T-cell (primary cell): ENCODE measurements at regions not wholly inside any gene's neighbourhood (a gene's known extent, or its start where the extent isn't known, plus 50 kb on each side); places are given as distances from the start of the nearest gene placed in this dataset.

Experiments used
- ATAC-seq, 4 experiments: fragments of 200-7000 bp in 3 of 4; fragments of 150-1000 bp in 1 of 4; cut with Tn5 transposase; replicated peaks in 1 of 4; 1 replicate in 3 of 4; 2 replicates in 1 of 4; pipeline ENCODE4 v1.10.0; 2021; ENCODE audit warnings: moderate library complexity in 3 of 4, mild to moderate bottlenecking in 2 of 4, moderate number of reproducible peaks in 1 of 4
- CTCF ChIA-PET, 2 donors: fragments of 300-600 bp; sonication (Branson Sonifier 250); formaldehyde crosslinking; loops; one replicate each; lab custom pipeline; 2022; ENCODE audit warnings: antibody characterized with exemption in 2 of 2; lab: Charles Lee
- POLR2A ChIA-PET, 2 donors: fragments of 300-600 bp; sonication (Branson Sonifier 250); formaldehyde crosslinking; loops; one replicate each; lab custom pipeline; 2022; ENCODE audit warnings: antibody characterized with exemption in 2 of 2; lab: Charles Lee
- DNase-seq, 35 experiments: peaks; one replicate each; pipeline versions ENCODE4 v3.0.0 to v3.0.0-alpha.2; 2013 to 2023
- H3K27ac ChIP-seq: one replicate; pipeline ENCODE4 v1.5.1; 2013; ENCODE audit warnings: low read length
- H3K27me3 ChIP-seq, 2 experiments: replicated peaks in 1 of 2; 1 replicate in 1 of 2; 2 replicates in 1 of 2; pipeline versions ENCODE4 v1.6.1 to v1.7.0; 2013; ENCODE audit warnings: low read length in 1 of 2, mixed read lengths in 1 of 2; ENCODE audit not compliant: control insufficient read depth in 2 of 2, insufficient read depth in 2 of 2; ENCODE audit errors: extremely low read depth in 1 of 2
- H3K36me3 ChIP-seq, 2 donors: 1 replicate in 1 of 2; 2 replicates in 1 of 2; pipeline versions ENCODE4 v1.6.1 to v1.7.0; 2013; ENCODE audit warnings: low read length in 1 of 2; ENCODE audit not compliant: control insufficient read depth in 2 of 2, insufficient read depth in 1 of 2; ENCODE audit errors: extremely low read depth in 1 of 2
- H3K4me1 ChIP-seq, 2 experiments: 1 replicate in 1 of 2; 2 replicates in 1 of 2; pipeline versions ENCODE4 v1.6.1 to v1.7.0; 2013; ENCODE audit warnings: low read length in 2 of 2, mixed read lengths in 1 of 2; ENCODE audit not compliant: insufficient read depth in 2 of 2, control insufficient read depth in 1 of 2; ENCODE audit errors: extremely low read depth in 1 of 2
- H3K4me3 ChIP-seq, 2 donors: 1 replicate in 1 of 2; 2 replicates in 1 of 2; pipeline versions ENCODE4 v1.5.1 to v1.7.0; 2013; ENCODE audit warnings: mild to moderate bottlenecking in 2 of 2, low read length in 1 of 2, moderate library complexity in 1 of 2; ENCODE audit not compliant: control insufficient read depth in 1 of 2; ENCODE audit errors: extremely low read depth in 1 of 2
- H3K9me3 ChIP-seq: 2 replicates; pipeline ENCODE4 v1.7.0; 2013
- H3K27ac Mint-ChIP-seq, 2 donors: one replicate each; pipeline ENCODE4 v1.8.0; 2020 to 2021; ENCODE audit warnings: mild to moderate bottlenecking in 2 of 2, mixed read lengths in 2 of 2
- H3K27me3 Mint-ChIP-seq, 2 donors: one replicate each; pipeline ENCODE4 v1.8.0; 2021 to 2022; ENCODE audit warnings: mixed read lengths in 2 of 2
- H3K36me3 Mint-ChIP-seq: one replicate; pipeline ENCODE4 v1.8.0; 2021; ENCODE audit warnings: mixed read lengths
- H3K4me1 Mint-ChIP-seq, 3 donors: one replicate each; pipeline ENCODE4 v1.8.0; 2020 to 2022; ENCODE audit warnings: mixed read lengths in 3 of 3, mild to moderate bottlenecking in 1 of 3
- H3K4me3 Mint-ChIP-seq, 3 donors: one replicate each; pipeline ENCODE4 v1.8.0; 2020 to 2022; ENCODE audit warnings: mild to moderate bottlenecking in 3 of 3, mixed read lengths in 3 of 3, moderate library complexity in 3 of 3
- H3K9me3 Mint-ChIP-seq, 3 donors: one replicate each; pipeline ENCODE4 v1.8.0; 2020 to 2022; ENCODE audit warnings: mixed read lengths in 3 of 3
- WGBS: methylation state at CpG from one replicate; pipeline ENCODE4 v1.1.5; 2013; ENCODE audit warnings: missing lambda C conversion rate; ENCODE audit not compliant: insufficient coverage; 5-methylcytosine and 5-hydroxymethylcytosine counted together

DNA sequence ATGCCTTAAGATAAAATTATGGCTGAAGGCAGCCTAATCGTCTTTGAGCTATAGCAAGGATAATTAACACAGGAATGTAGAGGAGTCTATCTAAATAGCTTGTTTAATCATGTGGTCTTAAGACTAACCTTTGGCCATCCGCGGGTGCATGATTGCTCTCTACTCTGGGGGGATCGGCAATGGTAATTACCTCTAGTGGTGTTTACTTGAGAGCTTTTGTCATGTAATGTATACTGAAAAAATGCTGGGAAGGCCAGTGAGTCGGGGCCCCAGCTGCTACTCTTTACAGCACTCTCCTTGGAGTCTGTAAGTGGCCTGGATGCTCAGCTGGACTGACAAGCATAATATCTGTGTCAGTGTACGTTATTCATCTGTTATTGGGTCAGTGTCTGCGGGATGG is 65.5 kb upstream of the GNPDA2 start:
- Mint-ChIP-seq H3K27me3 (peaks cover 0 to under 1% of the 10 kb centered on the region in 2 donors), H3K4me1 (no peaks in the 10 kb centered on the region), H3K4me3 (no peak overlapping the region), H3K27ac (no peak overlapping the region), H3K36me3 (no peaks in the 10 kb centered on the region), H3K9me3 (peaks cover 1 to 7% (median 4%) of the 10 kb centered on the region in 3 donors)
- CTCF ChIA-PET, result no interaction called here
- Histone ChIP-seq H3K9me3 (no peaks in the 10 kb centered on the region), H3K27me3 (peaks cover 0 to 3% of the 10 kb centered on the region in 2 experiments), H3K4me1 (no peaks in the 10 kb centered on the region), H3K27ac (no peak overlapping the region), H3K4me3 (no peak overlapping the region), H3K36me3 (no peaks in the 10 kb centered on the region)
- DNase-seq (no peak), ATAC-seq (no peak)
- POLR2A ChIA-PET, result no interaction called here
- 77% methylated on average over 5 of the region's 7 CpGs for WGBS

DNA sequence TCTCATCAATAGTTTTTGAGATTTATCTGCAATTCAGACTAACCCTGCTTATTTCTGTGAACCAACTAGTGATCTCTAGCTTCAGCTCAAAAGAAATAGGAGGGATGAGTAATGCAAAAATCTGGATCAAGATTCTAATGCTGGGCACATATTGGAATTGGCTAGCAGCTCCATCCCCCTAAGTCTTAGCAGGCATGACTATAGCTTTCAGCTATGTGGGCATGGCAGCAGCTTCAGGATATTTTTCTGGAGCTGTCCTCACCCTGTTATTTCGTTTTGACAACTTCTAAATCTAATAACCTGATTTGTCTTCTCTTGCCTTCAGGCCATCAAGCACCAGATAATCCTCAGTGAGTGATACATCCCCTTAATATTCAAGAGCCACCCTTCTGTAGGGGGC is 50.8 kb upstream of the GNPDA2 start:
- ChIA-PET CTCF (no interaction called here), POLR2A (no interaction called here)
- Histone ChIP-seq H3K9me3 (no peaks in the 10 kb centered on the region), H3K27ac (no peak overlapping the region), H3K27me3 (no peaks in the 10 kb centered on the region), H3K36me3 (no peaks in the 10 kb centered on the region), H3K4me3 (no peak overlapping the region), H3K4me1 (no peaks in the 10 kb centered on the region)
- no peak overlapping the region for H3K27ac Mint-ChIP-seq
- H3K4me1 Mint-ChIP-seq, result no peaks in the 10 kb centered on the region
- H3K9me3 Mint-ChIP-seq, result peaks cover 0 to 7% (median 3%) of the 10 kb centered on the region in 3 donors
- ATAC-seq, result no peak
- no peaks in the 10 kb centered on the region for H3K36me3 Mint-ChIP-seq
- H3K27me3 Mint-ChIP-seq, result peaks cover 2 to 14% of the 10 kb centered on the region in 2 donors
- DNase-seq, result no peak
- no peak overlapping the region for H3K4me3 Mint-ChIP-seq
- 25% methylated on average over 1 of the region's 1 CpG for WGBS
